ENCODE measurements at regions not wholly inside any gene's neighbourhood (a gene's known extent, or its start where the extent isn't known, plus 50 kb on each side); places are given as distances from the start of the nearest gene placed in this dataset.

DNA sequence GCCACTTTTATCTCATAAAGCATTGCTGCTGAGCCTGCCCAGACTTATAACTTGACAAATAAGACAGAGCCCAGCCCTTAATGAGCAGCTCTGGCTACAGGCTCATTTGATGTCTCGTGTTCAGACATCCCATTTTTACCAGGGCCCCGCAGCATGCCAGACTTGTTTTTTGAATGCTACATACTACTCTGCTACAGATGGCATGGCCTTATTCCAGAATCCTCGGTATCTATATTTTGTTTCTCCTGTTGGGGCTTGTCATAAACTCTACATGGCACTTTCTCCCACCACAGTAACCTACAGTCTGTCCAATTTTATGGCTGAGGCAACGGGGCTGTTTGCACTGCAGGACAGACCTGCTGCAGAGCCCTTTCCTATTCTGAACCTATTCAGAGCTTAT, 179.0 kb upstream of the DDX18 start:
- CTCF ChIA-PET = no interaction called here
- Histone ChIP-seq H3K27me3 (ENCODE audit: control insufficient read depth, insufficient read depth, low read length) (no peaks in the 10 kb centered on the region), H3K27ac (ENCODE audit: low read depth, low read length) (no peak overlapping the region)

GRCh38 chr2:117639401-117639800, 175.1 kb upstream of the DDX18 start:
- TF ChIP-seq, protein P1, sequence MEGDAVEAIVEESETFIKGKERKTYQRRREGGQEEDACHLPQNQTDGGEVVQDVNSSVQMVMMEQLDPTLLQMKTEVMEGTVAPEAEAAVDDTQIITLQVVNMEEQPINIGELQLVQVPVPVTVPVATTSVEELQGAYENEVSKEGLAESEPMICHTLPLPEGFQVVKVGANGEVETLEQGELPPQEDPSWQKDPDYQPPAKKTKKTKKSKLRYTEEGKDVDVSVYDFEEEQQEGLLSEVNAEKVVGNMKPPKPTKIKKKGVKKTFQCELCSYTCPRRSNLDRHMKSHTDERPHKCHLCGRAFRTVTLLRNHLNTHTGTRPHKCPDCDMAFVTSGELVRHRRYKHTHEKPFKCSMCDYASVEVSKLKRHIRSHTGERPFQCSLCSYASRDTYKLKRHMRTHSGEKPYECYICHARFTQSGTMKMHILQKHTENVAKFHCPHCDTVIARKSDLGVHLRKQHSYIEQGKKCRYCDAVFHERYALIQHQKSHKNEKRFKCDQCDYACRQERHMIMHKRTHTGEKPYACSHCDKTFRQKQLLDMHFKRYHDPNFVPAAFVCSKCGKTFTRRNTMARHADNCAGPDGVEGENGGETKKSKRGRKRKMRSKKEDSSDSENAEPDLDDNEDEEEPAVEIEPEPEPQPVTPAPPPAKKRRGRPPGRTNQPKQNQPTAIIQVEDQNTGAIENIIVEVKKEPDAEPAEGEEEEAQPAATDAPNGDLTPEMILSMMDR (IDR thresholded peaks at IDR 0.05; ENCODE audit: low read depth, low read length) = no peak

More for the DNA sequence above, 179.0 kb upstream of the DDX18 start:
- H3K9me3 ChIP-seq (ENCODE audit: control insufficient read depth, insufficient read depth, low read length) = peaks cover 20% of the 10 kb centered on the region
- DNase-seq (ENCODE audit: low read depth, low spot score) = no peak
- TF ChIP-seq, protein P1 (IDR thresholded peaks at IDR 0.05; ENCODE audit: low read depth, low read length) = no peak
- no peak overlapping the region for H3K4me3 ChIP-seq (ENCODE audit: low read depth, low read length)
- POLR2A ChIA-PET = no interaction called here

GRCh38 chr2:117644403-117644802, 170.1 kb upstream of the DDX18 start:
- H3K9me3 ChIP-seq (ENCODE audit: control insufficient read depth, insufficient read depth, low read length) = peaks cover 15% of the 10 kb centered on the region
- no peak for DNase-seq (ENCODE audit: low read depth, low spot score)
- ChIA-PET CTCF (no interaction called here), POLR2A (no interaction called here)
- H3K27ac ChIP-seq (ENCODE audit: low read depth, low read length) = no peak overlapping the region
- no peaks in the 10 kb centered on the region for H3K27me3 ChIP-seq (ENCODE audit: control insufficient read depth, insufficient read depth, low read length)
- TF ChIP-seq, protein P1 (IDR thresholded peaks at IDR 0.05; ENCODE audit: low read depth, low read length) = no peak
- H3K4me3 ChIP-seq (ENCODE audit: low read depth, low read length) = no peak overlapping the region

More at GRCh38 chr2:117639401-117639800, 175.1 kb upstream of the DDX18 start:
- Histone ChIP-seq H3K9me3 (ENCODE audit: control insufficient read depth, insufficient read depth, low read length) (peaks cover 20% of the 10 kb centered on the region; the same call in 1 of the 2 replicates), H3K4me3 (ENCODE audit: low read depth, low read length) (no peak overlapping the region), H3K27me3 (ENCODE audit: control insufficient read depth, insufficient read depth, low read length) (no peaks in the 10 kb centered on the region), H3K27ac (ENCODE audit: low read depth, low read length) (no peak overlapping the region)
- POLR2A ChIA-PET = no interaction called here
- CTCF ChIA-PET = no interaction called here
- DNase-seq (ENCODE audit: low read depth, low spot score) = no peak

DNA sequence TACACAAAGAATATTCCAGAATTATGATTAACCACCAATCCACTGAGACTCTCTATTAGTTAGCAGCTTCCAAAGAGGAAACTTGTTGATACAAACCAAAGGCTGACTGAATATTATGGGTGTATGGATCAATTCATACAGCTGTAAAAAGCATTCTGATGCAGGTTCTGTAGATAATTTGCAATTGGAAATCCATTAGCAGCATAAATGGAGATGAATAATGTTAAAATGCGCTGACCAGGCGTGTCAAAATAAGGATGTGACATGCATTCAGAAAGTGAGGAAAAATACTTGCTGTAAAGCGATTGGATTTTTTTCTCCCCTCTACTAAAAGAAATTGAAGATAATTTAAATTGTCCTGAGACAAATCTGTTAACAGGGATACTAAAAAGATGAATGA, 169.0 kb upstream of the DDX18 start:
- no peaks in the 10 kb centered on the region for H3K27me3 ChIP-seq (ENCODE audit: control insufficient read depth, insufficient read depth, low read length)
- DNase-seq (ENCODE audit: low read depth, low spot score) = no peak
- H3K9me3 ChIP-seq (ENCODE audit: control insufficient read depth, insufficient read depth, low read length) = peaks cover 7% of the 10 kb centered on the region
- CTCF ChIA-PET = no interaction called here
- no peak overlapping the region for H3K27ac ChIP-seq (ENCODE audit: low read depth, low read length)
- POLR2A ChIA-PET = no interaction called here
- no peak overlapping the region for H3K4me3 ChIP-seq (ENCODE audit: low read depth, low read length)
- TF ChIP-seq, protein P1 (IDR thresholded peaks at IDR 0.05; ENCODE audit: low read depth, low read length) = no peak

DNA sequence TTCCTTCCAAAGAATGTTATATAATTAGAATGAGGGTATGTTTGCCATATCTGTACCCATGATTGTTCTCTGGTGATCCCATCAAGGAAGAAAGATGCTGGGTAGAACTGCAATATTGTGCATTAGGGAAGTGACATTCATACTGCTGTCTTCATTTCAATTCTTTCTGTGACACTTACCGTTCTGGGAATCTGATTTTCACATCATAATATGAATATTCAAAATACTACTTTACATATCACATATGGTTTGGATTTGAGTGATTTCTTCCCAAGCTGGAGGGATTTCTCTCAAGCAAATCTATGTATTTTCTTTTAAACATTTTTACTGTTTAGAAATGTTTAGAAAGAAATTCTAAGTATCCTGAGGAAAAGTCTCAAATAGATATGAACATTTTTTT, 168.4 kb upstream of the DDX18 start:
- POLR2A ChIA-PET = no interaction called here
- Histone ChIP-seq H3K4me3 (ENCODE audit: low read depth, low read length) (no peak overlapping the region), H3K9me3 (ENCODE audit: control insufficient read depth, insufficient read depth, low read length) (peaks cover 7% of the 10 kb centered on the region), H3K27me3 (ENCODE audit: control insufficient read depth, insufficient read depth, low read length) (no peaks in the 10 kb centered on the region), H3K27ac (ENCODE audit: low read depth, low read length) (no peak overlapping the region)
- TF ChIP-seq, protein P1 (IDR thresholded peaks at IDR 0.05; ENCODE audit: low read depth, low read length) = no peak
- no peak for DNase-seq (ENCODE audit: low read depth, low spot score)
- CTCF ChIA-PET = no interaction called here

All from AG04450 (cell line).